Stimulated activated naive B cell treated with anti-CD40 and anti-IgM and Interleukin-4, amounts not matched to agents 10 μg/mL and 1 μg/mL and 100 μg/mL, for 72 hours (primary cell): ENCODE measurements at regions not wholly inside any gene's neighbourhood (a gene's known extent, or its start where the extent isn't known, plus 50 kb on each side); places are given as distances from the start of the nearest gene placed in this dataset.

Experiments
- ATAC-seq, 2 donors: fragments of 150-1000 bp; cut with Tn5 transposase; replicated peaks; 2 replicates each; pipeline ENCODE4 v1.10.0; 2021; ENCODE audit warnings: moderate library complexity in 1 of 2
- DNase-seq: peaks from one replicate; pipeline ENCODE4 v3.0.0; 2021
- H3K27ac Mint-ChIP-seq: one replicate; pipeline ENCODE4 v1.8.0; 2022; ENCODE audit warnings: mild to moderate bottlenecking, mixed read lengths
- H3K27me3 Mint-ChIP-seq, 2 donors: one replicate each; pipeline ENCODE4 v1.8.0; 2022; ENCODE audit warnings: mixed read lengths in 2 of 2
- H3K36me3 Mint-ChIP-seq, 2 donors: one replicate each; pipeline ENCODE4 v1.8.0; 2022; ENCODE audit warnings: mixed read lengths in 2 of 2, mild to moderate bottlenecking in 1 of 2
- H3K4me1 Mint-ChIP-seq, 2 donors: one replicate each; pipeline ENCODE4 v1.8.0; 2022; ENCODE audit warnings: mixed read lengths in 2 of 2, mild to moderate bottlenecking in 1 of 2
- H3K4me3 Mint-ChIP-seq, 2 donors: one replicate each; pipeline ENCODE4 v1.8.0; 2022; ENCODE audit warnings: mild to moderate bottlenecking in 2 of 2, mixed read lengths in 2 of 2, moderate library complexity in 1 of 2
- H3K9me3 Mint-ChIP-seq, 2 donors: one replicate each; pipeline ENCODE4 v1.8.0; 2022; ENCODE audit warnings: mixed read lengths in 2 of 2, mild to moderate bottlenecking in 1 of 2

DNA sequence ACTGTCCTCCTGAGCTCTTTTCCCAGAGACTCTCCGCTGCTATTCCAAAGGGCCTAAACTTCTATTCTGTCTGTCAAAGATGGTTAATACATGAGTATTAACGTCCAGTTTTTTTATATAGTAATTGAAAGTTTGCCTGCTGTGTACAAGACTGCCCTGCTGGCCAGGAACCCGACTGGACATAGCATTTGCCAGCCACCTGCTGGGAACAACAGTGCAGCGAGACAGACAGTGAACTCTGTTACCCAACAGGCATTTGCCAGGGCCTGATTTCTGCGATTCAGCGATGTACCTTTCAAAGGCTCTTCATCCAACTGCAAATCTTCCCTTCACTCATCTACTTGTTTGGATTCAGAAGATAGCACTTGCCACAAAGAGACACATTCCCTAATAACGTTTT is 128.8 kb upstream of the SEM1 start:
- H3K9me3 Mint-ChIP-seq = no peaks in the 10 kb centered on the region
- no peak overlapping the region for H3K4me3 Mint-ChIP-seq
- no peak for DNase-seq
- no peak for ATAC-seq
- peaks cover 4 to 15% of the 10 kb centered on the region in 2 donors for H3K4me1 Mint-ChIP-seq
- no peaks in the 10 kb centered on the region for H3K27me3 Mint-ChIP-seq
- H3K36me3 Mint-ChIP-seq = no peaks in the 10 kb centered on the region
- no peak overlapping the region for H3K27ac Mint-ChIP-seq

DNA sequence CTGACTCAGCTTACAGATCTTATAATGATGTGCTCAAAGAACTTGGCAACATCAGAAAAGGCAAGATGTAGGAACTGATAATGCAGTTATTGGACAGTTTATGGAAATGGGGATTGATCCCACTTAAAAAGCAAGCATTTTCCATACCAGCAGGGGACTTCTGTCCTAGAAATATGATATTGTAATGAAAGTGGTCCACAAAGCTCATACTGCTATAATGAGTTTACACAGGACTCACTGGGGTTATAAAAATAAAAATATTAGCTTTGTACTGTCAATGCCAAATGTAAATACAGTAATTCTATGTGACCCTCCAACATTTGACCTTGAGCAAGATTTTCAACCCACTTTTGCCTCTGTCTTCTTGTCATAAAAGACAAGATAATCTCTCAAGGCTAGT is 145.5 kb upstream of the SEM1 start:
- H3K27me3 Mint-ChIP-seq = no peaks in the 10 kb centered on the region
- no peak overlapping the region for H3K27ac Mint-ChIP-seq

DNA sequence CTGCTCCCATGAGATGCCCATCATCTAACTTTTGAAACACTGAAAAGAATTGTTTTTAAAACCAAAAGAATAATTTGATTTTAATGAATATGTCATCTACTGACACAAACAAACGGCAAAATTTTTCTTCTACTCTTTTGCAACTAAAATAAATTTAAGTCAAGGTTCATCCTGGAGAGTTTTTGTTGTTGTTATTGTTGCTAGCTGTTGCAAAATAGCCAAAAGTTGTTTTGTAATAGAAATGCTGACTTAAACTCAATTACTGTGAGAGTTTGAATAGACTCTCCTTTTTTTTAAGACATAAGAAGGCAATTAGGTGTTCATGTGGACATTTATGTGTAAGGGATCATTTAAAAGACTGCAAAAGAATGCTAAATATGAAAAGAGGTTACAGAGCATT is 146.0 kb upstream of the SEM1 start:
- Mint-ChIP-seq H3K4me3 (no peak overlapping the region), H3K27ac (no peak overlapping the region), H3K4me1 (no peaks in the 10 kb centered on the region), H3K36me3 (no peaks in the 10 kb centered on the region), H3K27me3 (peaks cover 0 to 2% of the 10 kb centered on the region in 2 donors), H3K9me3 (peaks cover 1 to 2% of the 10 kb centered on the region in 2 donors)
- ATAC-seq (no peak), DNase-seq (no peak)

More for the DNA sequence above, 145.5 kb upstream of the SEM1 start:
- Mint-ChIP-seq H3K9me3 (no peaks in the 10 kb centered on the region), H3K4me1 (no peaks in the 10 kb centered on the region), H3K4me3 (no peak overlapping the region), H3K36me3 (no peaks in the 10 kb centered on the region)
- DNase-seq (no peak), ATAC-seq (no peak)

DNA sequence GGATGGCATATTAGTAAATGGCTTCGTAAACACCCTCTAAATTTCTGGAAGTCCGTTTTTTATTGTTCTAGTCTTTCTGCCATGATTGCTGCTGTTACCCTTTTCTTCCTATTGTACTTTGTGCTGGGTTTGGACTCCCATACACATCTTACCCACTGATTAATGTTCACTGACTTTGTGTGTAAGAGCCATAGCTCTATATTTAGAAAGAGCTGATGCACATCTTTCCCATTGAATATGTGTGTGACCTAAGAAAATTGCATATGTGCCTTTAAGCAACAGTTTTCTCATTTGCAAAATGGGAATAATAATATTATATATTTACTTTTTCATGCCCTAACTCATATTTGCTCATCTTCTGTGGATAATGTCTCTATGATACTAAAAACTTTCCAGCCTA is 135.8 kb upstream of the DLX6 start:
- no peak overlapping the region for H3K27ac Mint-ChIP-seq
- no peak overlapping the region for H3K4me3 Mint-ChIP-seq
- DNase-seq (no peak), ATAC-seq (no peak)
- no peaks in the 10 kb centered on the region for H3K4me1 Mint-ChIP-seq
- H3K36me3 Mint-ChIP-seq = no peaks in the 10 kb centered on the region
- H3K27me3 Mint-ChIP-seq = no peaks in the 10 kb centered on the region
- no peaks in the 10 kb centered on the region for H3K9me3 Mint-ChIP-seq

DNA sequence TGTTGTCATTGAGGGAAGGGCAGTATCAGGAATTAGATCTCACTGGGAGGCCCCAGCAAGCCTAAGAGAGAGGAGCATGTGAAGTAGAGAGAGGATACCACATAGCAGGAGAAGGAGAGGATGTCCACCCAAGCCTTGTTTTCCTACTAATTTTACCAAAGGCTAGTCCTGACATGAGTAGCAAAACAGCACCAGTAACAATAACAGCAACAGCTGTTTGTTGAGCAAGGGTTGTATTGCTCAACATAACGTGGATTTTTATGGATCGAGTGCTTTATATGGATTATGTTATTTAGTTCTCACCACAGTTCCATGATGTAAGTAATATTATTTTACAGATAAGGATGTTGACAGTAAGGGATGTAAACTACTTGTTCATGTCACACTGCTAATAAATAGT is 135.2 kb upstream of the DLX6 start:
- Mint-ChIP-seq H3K9me3 (no peaks in the 10 kb centered on the region), H3K27ac (no peak overlapping the region), H3K4me3 (no peak overlapping the region), H3K27me3 (no peaks in the 10 kb centered on the region), H3K4me1 (no peaks in the 10 kb centered on the region), H3K36me3 (no peaks in the 10 kb centered on the region)
- ATAC-seq (no peak), DNase-seq (no peak)

DNA sequence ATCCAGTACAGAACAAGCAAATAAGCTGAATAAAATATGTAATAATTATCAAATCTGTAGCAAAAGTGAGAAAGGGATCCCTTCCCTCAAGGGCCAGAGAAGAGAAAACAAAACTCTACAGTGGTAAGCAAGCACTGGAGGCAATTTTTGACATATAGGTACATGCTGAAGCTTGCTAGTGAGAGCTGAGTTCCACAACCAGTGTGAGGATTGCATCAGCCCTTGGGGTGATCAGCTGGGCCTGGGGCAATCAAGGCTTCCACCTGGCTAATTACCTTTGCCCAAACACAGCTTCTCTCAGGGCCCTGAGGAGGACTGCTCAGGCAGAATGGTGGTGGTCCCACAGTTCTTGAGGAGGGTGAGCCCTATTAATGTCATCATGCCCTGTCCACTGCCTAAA is 134.4 kb upstream of the DLX6 start:
- no peak overlapping the region for H3K27ac Mint-ChIP-seq
- DNase-seq = no peak
- no peak for ATAC-seq
- H3K9me3 Mint-ChIP-seq = peaks cover 0 to 2% of the 10 kb centered on the region in 2 donors
- H3K4me3 Mint-ChIP-seq = no peak overlapping the region
- H3K4me1 Mint-ChIP-seq = no peaks in the 10 kb centered on the region
- no peaks in the 10 kb centered on the region for H3K36me3 Mint-ChIP-seq
- H3K27me3 Mint-ChIP-seq = no peaks in the 10 kb centered on the region

DNA sequence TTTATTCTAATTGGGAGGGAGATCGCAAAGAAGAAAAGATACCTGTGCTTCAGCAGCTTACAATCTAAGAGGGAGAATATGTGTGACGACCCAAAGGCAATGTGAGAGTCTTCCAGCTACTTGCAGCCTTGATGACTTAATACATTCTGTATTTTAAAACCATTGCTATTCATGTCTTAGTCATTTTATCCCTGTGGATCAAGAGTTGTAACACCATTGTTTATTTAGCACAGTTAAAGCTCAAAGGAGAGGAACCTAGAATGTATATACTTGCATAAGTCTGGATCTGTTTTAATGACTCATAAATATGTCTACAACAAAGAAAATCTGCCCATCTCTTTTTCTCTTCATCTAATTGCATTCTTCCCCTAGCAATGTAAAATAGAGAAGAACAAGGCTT is 117.9 kb upstream of the DLX6 start:
- DNase-seq (no peak), ATAC-seq (no peak)
- Mint-ChIP-seq H3K4me3 (no peak overlapping the region), H3K4me1 (no peaks in the 10 kb centered on the region), H3K36me3 (no peaks in the 10 kb centered on the region), H3K27me3 (no peaks in the 10 kb centered on the region), H3K9me3 (peaks cover 0 to under 1% of the 10 kb centered on the region in 2 donors), H3K27ac (no peak overlapping the region)

DNA sequence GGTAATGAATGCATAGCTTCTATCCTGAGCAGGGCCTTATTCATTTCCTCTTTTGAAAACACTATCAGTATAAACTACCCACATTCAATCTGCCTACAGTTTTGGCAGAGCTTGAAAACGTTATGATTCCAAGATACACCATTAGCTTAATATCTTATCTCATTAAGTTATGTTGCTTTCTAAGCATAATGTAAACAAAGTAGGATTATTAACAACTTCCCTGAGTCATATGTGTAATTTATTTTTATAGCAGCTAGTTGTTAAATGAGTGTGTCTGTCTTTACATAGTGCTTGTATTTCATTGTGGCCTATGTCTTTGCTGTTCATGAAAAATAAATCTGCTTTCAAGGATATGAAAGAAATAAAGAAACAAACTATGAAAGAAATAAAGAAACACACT is 106.2 kb upstream of the DLX6 start:
- no peak for ATAC-seq
- no peak for DNase-seq
- Mint-ChIP-seq H3K4me1 (no peaks in the 10 kb centered on the region), H3K27ac (no peak overlapping the region), H3K4me3 (no peak overlapping the region), H3K36me3 (no peaks in the 10 kb centered on the region), H3K27me3 (peaks cover 0 to 5% of the 10 kb centered on the region in 2 donors), H3K9me3 (no peaks in the 10 kb centered on the region)

DNA sequence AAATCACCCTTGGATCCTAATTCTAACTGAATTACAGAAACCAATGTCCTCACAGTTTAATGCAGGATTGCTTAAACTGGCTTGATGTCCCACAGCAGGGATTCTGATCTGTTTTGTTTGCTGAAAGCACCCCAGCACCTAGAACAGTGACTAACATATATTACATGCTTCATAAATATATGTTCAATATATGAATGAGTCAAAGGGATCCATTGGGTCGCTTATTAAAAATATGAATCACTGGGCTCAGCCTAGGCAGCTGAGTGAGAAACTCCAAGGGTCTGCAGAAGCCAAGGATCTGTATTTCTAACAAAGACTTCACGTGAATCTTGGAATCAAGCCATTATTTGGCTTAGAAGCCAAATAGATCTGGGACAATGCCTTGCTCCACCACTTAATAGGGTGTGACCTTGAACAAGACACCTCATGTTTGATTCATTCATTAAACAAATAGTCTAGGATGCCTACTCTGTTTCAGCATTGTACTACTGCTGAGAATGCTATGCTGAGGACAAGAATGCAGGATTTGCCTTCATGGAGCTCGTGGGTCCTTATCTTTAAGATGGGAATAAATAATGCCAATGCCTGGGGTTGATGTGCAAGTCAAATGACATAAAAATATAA is 103.4 kb upstream of the DLX6 start:
- Mint-ChIP-seq H3K27me3 (peaks cover 0 to 5% of the 10 kb centered on the region in 2 donors), H3K4me1 (no peaks in the 10 kb centered on the region), H3K36me3 (no peaks in the 10 kb centered on the region), H3K4me3 (no peak overlapping the region), H3K9me3 (no peaks in the 10 kb centered on the region), H3K27ac (no peak overlapping the region)
- no peak for ATAC-seq
- DNase-seq = no peak

DNA sequence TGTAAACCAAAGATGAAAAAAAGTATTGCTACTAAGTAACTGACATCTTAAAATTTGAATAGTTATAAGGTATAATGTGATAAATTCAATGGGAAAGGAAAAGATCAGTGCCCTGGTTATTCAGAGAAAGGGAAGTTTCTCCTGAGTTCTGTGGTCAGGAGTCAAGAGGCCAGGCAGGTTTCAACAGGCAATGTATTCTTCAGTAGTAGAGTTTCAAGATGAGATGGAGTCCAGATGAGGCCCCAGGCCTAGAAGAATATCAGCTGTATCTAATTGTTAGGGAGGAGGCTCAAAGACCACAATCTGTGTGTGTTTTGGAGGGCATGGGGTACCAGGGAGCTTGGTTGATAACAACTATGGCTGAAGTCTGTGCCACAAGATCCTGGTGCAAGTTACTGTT is 101.4 kb upstream of the DLX6 start:
- peaks cover 0 to 5% of the 10 kb centered on the region in 2 donors for H3K27me3 Mint-ChIP-seq
- no peak overlapping the region for H3K27ac Mint-ChIP-seq
- H3K36me3 Mint-ChIP-seq = no peaks in the 10 kb centered on the region
- ATAC-seq (no peak), DNase-seq (no peak)
- no peak overlapping the region for H3K4me3 Mint-ChIP-seq
- no peaks in the 10 kb centered on the region for H3K9me3 Mint-ChIP-seq
- no peaks in the 10 kb centered on the region for H3K4me1 Mint-ChIP-seq

DNA sequence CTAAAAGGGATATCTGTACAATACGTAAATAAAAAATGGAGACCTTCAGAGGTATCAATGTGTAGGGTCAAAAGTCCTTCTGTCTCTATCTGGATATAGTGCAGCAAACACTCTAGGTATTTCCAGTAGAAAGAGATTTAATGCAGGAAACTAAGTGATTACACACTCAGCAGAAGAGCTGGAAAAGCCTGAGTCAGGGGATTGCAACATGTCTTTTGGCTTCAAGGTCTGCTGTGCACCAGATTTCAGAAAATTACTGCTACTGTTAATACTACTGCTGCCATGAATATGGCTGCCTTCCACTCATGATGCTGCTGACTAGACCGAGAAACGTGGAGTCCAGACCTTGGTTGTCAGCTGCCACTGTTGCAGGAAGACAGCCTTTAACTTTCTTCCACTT is 94.9 kb upstream of the DLX6 start:
- no peaks in the 10 kb centered on the region for H3K4me1 Mint-ChIP-seq
- H3K27ac Mint-ChIP-seq = no peak overlapping the region
- H3K27me3 Mint-ChIP-seq = no peaks in the 10 kb centered on the region
- H3K4me3 Mint-ChIP-seq = no peak overlapping the region
- H3K9me3 Mint-ChIP-seq = no peaks in the 10 kb centered on the region
- ATAC-seq = no peak
- no peaks in the 10 kb centered on the region for H3K36me3 Mint-ChIP-seq
- no peak for DNase-seq

DNA sequence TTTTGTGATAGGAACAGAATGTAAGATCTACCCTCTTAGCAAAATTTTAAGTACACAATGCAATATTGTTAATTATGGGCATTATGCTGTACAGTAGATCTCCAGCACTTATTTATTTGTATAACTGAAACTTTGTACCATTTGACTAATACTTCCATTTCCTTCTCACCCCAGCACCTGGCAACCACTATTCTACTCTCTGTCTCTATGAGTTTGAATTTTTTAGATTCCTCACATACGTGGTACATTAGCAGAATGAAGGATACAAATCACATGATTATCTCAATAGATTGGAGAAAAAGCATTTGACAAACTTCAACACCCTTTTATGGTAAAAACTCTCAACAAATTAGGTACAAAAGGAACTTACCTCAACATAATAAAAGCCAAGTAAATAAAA is 90.3 kb upstream of the DLX6 start:
- Mint-ChIP-seq H3K36me3 (no peaks in the 10 kb centered on the region), H3K9me3 (no peaks in the 10 kb centered on the region), H3K4me1 (no peaks in the 10 kb centered on the region), H3K27me3 (no peaks in the 10 kb centered on the region), H3K4me3 (no peak overlapping the region), H3K27ac (no peak overlapping the region)
- no peak for ATAC-seq
- no peak for DNase-seq

DNA sequence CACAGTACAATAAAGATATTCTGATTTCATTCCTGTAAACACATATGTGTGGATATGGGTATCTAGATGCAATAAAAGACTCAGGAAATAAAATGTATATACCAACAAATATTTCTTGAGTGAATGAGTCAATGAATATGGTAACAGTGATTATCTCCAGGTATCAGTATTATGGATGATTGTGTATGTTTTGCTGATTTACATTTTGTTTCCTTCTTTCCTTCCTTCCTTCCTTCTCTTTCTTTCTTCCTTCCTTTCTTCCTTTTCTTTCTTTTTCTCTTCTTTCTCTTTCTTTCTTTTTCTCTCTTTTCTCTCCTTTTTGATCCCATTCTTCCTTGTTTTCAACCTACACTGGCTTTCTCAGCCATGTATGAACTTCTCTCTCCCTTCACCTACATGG is 85.3 kb upstream of the DLX6 start:
- no peaks in the 10 kb centered on the region for H3K4me1 Mint-ChIP-seq
- no peak overlapping the region for H3K4me3 Mint-ChIP-seq
- no peaks in the 10 kb centered on the region for H3K36me3 Mint-ChIP-seq
- no peaks in the 10 kb centered on the region for H3K27me3 Mint-ChIP-seq
- DNase-seq (no peak), ATAC-seq (no peak)
- H3K9me3 Mint-ChIP-seq = no peaks in the 10 kb centered on the region
- no peak overlapping the region for H3K27ac Mint-ChIP-seq

DNA sequence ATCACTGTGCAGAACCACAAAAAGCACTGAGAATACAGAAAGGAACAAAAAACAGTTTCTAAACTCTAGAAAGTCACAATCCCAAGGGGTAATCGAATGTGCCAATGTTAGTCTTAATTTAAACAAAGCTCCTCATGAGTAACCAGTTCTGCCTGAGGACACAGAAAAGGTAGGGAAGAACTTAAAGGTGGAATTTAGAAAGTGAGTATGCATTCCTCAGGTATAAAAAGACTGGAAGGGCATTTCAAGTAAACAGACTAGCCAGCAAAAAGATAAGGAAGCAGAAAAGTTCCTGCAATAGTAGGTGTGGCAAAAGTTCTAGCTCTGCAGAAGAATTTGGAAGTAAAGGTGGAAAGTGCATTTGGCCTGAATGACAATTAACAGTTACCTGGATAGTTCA is 84.6 kb upstream of the DLX6 start:
- ATAC-seq (no peak), DNase-seq (no peak)
- H3K27ac Mint-ChIP-seq = no peak overlapping the region
- H3K4me1 Mint-ChIP-seq = no peaks in the 10 kb centered on the region
- H3K36me3 Mint-ChIP-seq = no peaks in the 10 kb centered on the region
- no peak overlapping the region for H3K4me3 Mint-ChIP-seq
- no peaks in the 10 kb centered on the region for H3K27me3 Mint-ChIP-seq
- H3K9me3 Mint-ChIP-seq = no peaks in the 10 kb centered on the region

DNA sequence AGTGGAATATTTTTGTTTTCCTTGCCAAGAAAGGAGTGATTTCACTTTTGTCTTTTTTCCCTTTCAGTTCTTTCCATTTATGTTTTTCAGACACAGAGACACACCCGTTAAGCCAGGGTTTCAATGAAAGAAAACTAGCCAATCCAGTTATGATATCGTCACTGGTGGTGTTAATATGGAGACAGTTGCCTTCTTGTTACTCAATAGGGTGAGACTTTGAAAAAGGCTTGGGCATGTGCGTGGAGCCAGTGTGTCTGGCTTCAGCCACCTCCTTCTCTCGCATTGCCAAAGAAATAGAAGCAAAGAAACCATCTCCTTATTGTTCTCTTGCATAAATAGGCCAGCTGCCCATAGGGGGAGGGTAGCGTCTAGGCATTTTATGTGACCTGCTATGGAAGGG is 84.1 kb upstream of the DLX6 start:
- Mint-ChIP-seq H3K9me3 (no peaks in the 10 kb centered on the region), H3K4me3 (no peak overlapping the region), H3K27me3 (no peaks in the 10 kb centered on the region)

DNA sequence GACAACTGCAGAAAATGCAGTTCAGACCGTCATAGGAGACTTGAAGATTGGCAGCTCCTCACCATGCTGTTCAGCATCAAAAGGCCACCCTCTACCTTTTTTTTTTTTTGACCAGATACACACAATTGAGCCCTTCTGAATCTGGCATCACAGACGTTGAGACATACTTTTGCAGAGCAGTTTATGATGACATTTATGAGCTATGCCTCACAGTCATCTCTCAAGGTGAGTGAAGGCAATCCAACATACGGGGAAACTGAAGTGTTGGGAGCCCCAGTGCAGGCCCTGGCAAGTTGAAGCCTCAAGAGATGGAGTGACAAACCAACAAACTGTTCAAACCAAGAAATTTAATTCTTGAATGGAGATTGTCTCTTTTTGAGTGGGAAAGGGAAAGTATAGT is 83.6 kb upstream of the DLX6 start:
- Mint-ChIP-seq H3K36me3 (no peaks in the 10 kb centered on the region), H3K4me3 (no peak overlapping the region), H3K27ac (no peak overlapping the region), H3K4me1 (no peaks in the 10 kb centered on the region), H3K9me3 (no peaks in the 10 kb centered on the region), H3K27me3 (no peaks in the 10 kb centered on the region)
- ATAC-seq = no peak
- no peak for DNase-seq

More for the DNA sequence above, 84.1 kb upstream of the DLX6 start:
- DNase-seq (no peak), ATAC-seq (no peak)
- no peaks in the 10 kb centered on the region for H3K4me1 Mint-ChIP-seq
- H3K27ac Mint-ChIP-seq = no peak overlapping the region
- H3K36me3 Mint-ChIP-seq = no peaks in the 10 kb centered on the region
